DMS 273 treated with DMSO at 0.1 percent for 48 hours (cell line): ENCODE measurements at regions not wholly inside any gene's neighbourhood (a gene's known extent, or its start where the extent isn't known, plus 50 kb on each side); places are given as distances from the start of the nearest gene placed in this dataset.

Experiments used
- DNase-seq: peaks from one replicate; lab custom pipeline; 2025; lab: John Stamatoyannopoulos, UW

- DNase-seq, result no peak
These were observed 1164.3 kb upstream of the GYPC start for GRCh38 chr2:125491663-125492062.

GRCh38 chr2:125512313-125512712 lies 1143.6 kb upstream of the GYPC start:
- no peak for DNase-seq

GRCh38 chr2:125516496-125517109 lies 1139.4 kb upstream of the GYPC start:
- DNase-seq, result peak; percentile 2

GRCh38 chr2:125526093-125526492 lies 1129.9 kb upstream of the GYPC start:
- DNase-seq, result no peak

- no peak for DNase-seq
These were observed 1120.9 kb upstream of the GYPC start for GRCh38 chr2:125535089-125535488.

GRCh38 chr2:125543968-125544514 lies 1111.9 kb upstream of the GYPC start:
- no peak for DNase-seq

- DNase-seq, result no peak
These were observed 1102.2 kb upstream of the GYPC start for GRCh38 chr2:125553768-125554167.

- no peak for DNase-seq
These were observed 1101.0 kb upstream of the GYPC start for GRCh38 chr2:125554956-125555355.

- no peak for DNase-seq
These were observed 1096.8 kb upstream of the GYPC start for GRCh38 chr2:125559186-125559585.

GRCh38 chr2:125560855-125561254 lies 1095.1 kb upstream of the GYPC start:
- DNase-seq, result no peak

- no peak for DNase-seq
These were observed 1094.7 kb upstream of the GYPC start for GRCh38 chr2:125561302-125561701.

GRCh38 chr2:125562924-125563323 lies 1093.0 kb upstream of the GYPC start:
- no peak for DNase-seq

GRCh38 chr2:125564471-125564870 lies 1091.5 kb upstream of the GYPC start:
- DNase-seq, result no peak

- DNase-seq, result no peak
These were observed 1089.5 kb upstream of the GYPC start for GRCh38 chr2:125566422-125566821.

- no peak for DNase-seq
These were observed 1088.9 kb upstream of the GYPC start for GRCh38 chr2:125567100-125567499.

- no peak for DNase-seq
These were observed 1083.3 kb upstream of the GYPC start for GRCh38 chr2:125572660-125573059.

- DNase-seq, result no peak
These were observed 1082.5 kb upstream of the GYPC start for GRCh38 chr2:125573432-125573831.

GRCh38 chr2:125576558-125576957 lies 1079.4 kb upstream of the GYPC start:
- no peak for DNase-seq

- no peak for DNase-seq
These were observed 1074.4 kb upstream of the GYPC start for GRCh38 chr2:125581557-125581956.

GRCh38 chr2:125582516-125582915 lies 1073.4 kb upstream of the GYPC start:
- DNase-seq, result no peak

GRCh38 chr2:125584732-125585131 lies 1071.2 kb upstream of the GYPC start:
- DNase-seq, result no peak

GRCh38 chr2:125588780-125589179 lies 1067.2 kb upstream of the GYPC start:
- no peak for DNase-seq

- DNase-seq, result no peak
These were observed 1064.0 kb upstream of the GYPC start for GRCh38 chr2:125591954-125592353.

GRCh38 chr2:125593036-125593435 lies 1062.9 kb upstream of the GYPC start:
- no peak for DNase-seq
